Spleen (tissue), 7 donors: ENCODE measurements at regions not wholly inside any gene's neighbourhood (a gene's known extent, or its start where the extent isn't known, plus 50 kb on each side); places are given as distances from the start of the nearest gene placed in this dataset.

Experiments
- POLR2A ChIP-seq, 3 donors: fragments of 450-650 bp; IDR thresholded peaks; one replicate each; pipeline ENCODE4 v1.5.1; 2017; ENCODE audit warnings: antibody characterized with exemption in 3 of 3, mild to moderate bottlenecking in 1 of 3
- POLR2AphosphoS5 ChIP-seq, 3 donors: sonication (generic); formaldehyde crosslinking; IDR thresholded peaks; one replicate each; pipeline ENCODE4 v1.5.1; 2017; ENCODE audit warnings: antibody characterized with exemption in 3 of 3
- TF ChIP-seq, protein P1 (sequence below), 11 experiments: fragments of 200-600 bp in 7 of 11; fragments of 450-650 bp in 4 of 11; sonication (generic) in 4 of 11; IDR thresholded peaks in 8 of 11; conservative IDR thresholded peaks in 3 of 11; 1 replicate in 7 of 11; 2 replicates in 4 of 11; pipeline versions ENCODE4 v1.4.0 to v1.8.0; 2016 to 2021; ENCODE audit warnings: antibody characterized with exemption in 11 of 11, inconsistent platforms in 4 of 11, mild to moderate bottlenecking in 1 of 11
- donor health status: DM: no; HTN: no; CAD: no; lungs with moderate emphysema.
- donor health status: DM: no; HTN: no; CAD: no.
- donor health status: DM: no; HTN: no; CAD: no.

DNA sequence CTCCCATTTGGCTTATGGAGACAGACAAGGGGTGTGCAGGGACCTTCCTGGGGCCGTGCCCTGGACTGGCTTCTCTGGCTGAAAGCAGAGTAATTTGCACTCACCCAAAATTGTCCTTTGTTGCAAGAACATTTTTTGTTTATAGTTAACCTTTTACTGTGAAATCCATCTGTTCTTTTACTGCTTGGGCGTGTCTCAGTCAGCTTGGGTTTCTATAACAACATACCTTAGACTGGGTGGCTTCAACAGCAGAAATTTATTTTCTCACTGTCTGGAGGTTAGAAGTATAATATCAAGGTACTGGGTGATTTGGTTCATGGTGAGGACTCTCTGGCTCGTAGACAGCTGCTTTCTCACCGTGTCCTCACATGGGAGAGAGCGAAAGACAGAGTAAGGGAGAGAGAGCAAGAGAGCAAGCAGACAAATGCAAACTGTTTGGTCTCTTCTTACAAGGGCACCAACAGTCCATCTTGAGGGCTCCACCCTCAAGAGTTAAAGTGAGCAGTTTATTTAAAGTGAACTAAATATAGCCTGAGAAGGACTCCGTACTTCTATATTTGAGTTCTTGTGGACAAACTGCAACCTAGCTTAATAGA is 131.0 kb upstream of the NPY start:
- TF ChIP-seq, protein P1, sequence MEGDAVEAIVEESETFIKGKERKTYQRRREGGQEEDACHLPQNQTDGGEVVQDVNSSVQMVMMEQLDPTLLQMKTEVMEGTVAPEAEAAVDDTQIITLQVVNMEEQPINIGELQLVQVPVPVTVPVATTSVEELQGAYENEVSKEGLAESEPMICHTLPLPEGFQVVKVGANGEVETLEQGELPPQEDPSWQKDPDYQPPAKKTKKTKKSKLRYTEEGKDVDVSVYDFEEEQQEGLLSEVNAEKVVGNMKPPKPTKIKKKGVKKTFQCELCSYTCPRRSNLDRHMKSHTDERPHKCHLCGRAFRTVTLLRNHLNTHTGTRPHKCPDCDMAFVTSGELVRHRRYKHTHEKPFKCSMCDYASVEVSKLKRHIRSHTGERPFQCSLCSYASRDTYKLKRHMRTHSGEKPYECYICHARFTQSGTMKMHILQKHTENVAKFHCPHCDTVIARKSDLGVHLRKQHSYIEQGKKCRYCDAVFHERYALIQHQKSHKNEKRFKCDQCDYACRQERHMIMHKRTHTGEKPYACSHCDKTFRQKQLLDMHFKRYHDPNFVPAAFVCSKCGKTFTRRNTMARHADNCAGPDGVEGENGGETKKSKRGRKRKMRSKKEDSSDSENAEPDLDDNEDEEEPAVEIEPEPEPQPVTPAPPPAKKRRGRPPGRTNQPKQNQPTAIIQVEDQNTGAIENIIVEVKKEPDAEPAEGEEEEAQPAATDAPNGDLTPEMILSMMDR (IDR thresholded peaks at IDR 0.05 in 8 of 11, conservative IDR thresholded peaks at IDR 0.05 in 3 of 11): no peak
- no peak for TF ChIP-seq POLR2AphosphoS5 (IDR thresholded peaks at IDR 0.05)
- no peak for TF ChIP-seq POLR2A (IDR thresholded peaks at IDR 0.05)
